ENCODE measurements at regions not wholly inside any gene's neighbourhood (a gene's known extent, or its start where the extent isn't known, plus 50 kb on each side); places are given as distances from the start of the nearest gene placed in this dataset.

GRCh38 chr4:115740806-115741205 lies 627.4 kb upstream of the NDST4 start:
- TF ChIP-seq, protein P1, sequence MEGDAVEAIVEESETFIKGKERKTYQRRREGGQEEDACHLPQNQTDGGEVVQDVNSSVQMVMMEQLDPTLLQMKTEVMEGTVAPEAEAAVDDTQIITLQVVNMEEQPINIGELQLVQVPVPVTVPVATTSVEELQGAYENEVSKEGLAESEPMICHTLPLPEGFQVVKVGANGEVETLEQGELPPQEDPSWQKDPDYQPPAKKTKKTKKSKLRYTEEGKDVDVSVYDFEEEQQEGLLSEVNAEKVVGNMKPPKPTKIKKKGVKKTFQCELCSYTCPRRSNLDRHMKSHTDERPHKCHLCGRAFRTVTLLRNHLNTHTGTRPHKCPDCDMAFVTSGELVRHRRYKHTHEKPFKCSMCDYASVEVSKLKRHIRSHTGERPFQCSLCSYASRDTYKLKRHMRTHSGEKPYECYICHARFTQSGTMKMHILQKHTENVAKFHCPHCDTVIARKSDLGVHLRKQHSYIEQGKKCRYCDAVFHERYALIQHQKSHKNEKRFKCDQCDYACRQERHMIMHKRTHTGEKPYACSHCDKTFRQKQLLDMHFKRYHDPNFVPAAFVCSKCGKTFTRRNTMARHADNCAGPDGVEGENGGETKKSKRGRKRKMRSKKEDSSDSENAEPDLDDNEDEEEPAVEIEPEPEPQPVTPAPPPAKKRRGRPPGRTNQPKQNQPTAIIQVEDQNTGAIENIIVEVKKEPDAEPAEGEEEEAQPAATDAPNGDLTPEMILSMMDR (tag by site-specific recombination; IDR thresholded peaks at IDR 0.05): no peak
- TF ChIP-seq YY1 (tag by site-specific recombination; IDR thresholded peaks at IDR 0.05) (no peak), KLF7 (tag by site-specific recombination; IDR thresholded peaks at IDR 0.05; ENCODE audit: borderline replicate concordance) (no peak), ZNF274 (IDR thresholded peaks at IDR 0.05; ENCODE audit: low read length) (no peak), ZNF274 (tag by site-specific recombination; IDR thresholded peaks at IDR 0.05; ENCODE audit: borderline replicate concordance) (no peak), ZNF776 (tag by site-specific recombination; IDR thresholded peaks at IDR 0.05; ENCODE audit: borderline replicate concordance) (no peak), ZNF501 (tag by site-specific recombination; IDR thresholded peaks at IDR 0.05) (no peak), ZNF423 (tag by site-specific recombination; IDR thresholded peaks at IDR 0.05) (no peak), ZNF660 (tag by site-specific recombination; IDR thresholded peaks at IDR 0.05) (no peak), SETDB1 (IDR thresholded peaks at IDR 0.05; ENCODE audit: insufficient read length, low read length) (no peak)
- TF ChIP-seq, protein P2, sequence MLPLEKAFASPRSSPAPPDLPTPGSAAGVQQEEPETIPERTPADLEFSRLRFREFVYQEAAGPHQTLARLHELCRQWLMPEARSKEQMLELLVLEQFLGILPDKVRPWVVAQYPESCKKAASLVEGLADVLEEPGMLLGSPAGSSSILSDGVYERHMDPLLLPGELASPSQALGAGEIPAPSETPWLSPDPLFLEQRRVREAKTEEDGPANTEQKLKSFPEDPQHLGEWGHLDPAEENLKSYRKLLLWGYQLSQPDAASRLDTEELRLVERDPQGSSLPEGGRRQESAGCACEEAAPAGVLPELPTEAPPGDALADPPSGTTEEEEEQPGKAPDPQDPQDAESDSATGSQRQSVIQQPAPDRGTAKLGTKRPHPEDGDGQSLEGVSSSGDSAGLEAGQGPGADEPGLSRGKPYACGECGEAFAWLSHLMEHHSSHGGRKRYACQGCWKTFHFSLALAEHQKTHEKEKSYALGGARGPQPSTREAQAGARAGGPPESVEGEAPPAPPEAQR (tag by site-specific recombination; IDR thresholded peaks at IDR 0.05): no peak
